T1000 (cell line): ENCODE measurements at regions not wholly inside any gene's neighbourhood (a gene's known extent, or its start where the extent isn't known, plus 50 kb on each side); places are given as distances from the start of the nearest gene placed in this dataset.

Source experiments
- DNase-seq: peaks from one replicate; lab custom pipeline; 2025; ENCODE audit warnings: mixed read lengths; lab: John Stamatoyannopoulos, UW

- no peak for DNase-seq
These were observed 138.4 kb upstream of the SPACA1 start for GRCh38 chr6:87908978-87909811.

DNA sequence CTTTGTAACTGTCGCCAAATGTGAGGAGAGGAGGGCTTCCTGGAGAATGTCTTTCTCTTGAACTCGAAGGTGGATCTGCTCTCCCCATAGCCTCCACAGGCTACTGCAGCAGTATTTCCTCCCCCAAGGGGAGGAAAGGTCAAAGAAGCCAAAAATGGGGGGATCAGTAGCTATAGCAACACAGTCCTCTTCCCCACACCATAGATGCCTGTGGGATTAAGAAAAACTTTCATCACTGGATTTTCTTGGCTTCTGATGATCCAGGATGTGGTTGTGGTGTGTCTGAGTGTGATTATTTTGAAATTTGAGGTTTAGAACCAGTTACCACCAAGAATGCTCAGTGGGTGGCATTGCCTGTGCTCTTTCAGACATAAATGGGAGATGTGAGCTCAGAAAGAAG lies 140.1 kb upstream of the SPACA1 start:
- DNase-seq, result no peak

GRCh38 chr6:87905101-87905641 lies 142.5 kb upstream of the SPACA1 start:
- no peak for DNase-seq

DNA sequence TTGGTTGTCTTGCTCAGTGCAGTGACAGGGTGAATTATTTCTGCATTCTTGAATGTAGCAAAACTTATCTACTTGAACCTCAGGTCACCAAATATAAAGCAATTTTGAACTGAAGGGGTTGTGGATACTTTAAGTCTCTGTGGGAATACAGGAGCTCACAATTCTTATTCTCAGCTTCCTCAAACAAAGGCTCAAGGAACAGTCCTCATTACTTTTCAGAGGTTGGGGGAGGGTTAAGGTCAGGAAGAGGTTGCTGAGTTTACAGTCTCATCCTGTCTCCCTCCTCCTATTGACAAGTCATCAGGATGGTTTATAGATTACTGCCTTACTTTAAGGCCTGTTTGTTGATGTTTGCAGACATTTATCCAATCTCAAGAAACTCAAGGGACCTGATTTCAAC lies 143.6 kb upstream of the SPACA1 start:
- DNase-seq, result no peak

DNA sequence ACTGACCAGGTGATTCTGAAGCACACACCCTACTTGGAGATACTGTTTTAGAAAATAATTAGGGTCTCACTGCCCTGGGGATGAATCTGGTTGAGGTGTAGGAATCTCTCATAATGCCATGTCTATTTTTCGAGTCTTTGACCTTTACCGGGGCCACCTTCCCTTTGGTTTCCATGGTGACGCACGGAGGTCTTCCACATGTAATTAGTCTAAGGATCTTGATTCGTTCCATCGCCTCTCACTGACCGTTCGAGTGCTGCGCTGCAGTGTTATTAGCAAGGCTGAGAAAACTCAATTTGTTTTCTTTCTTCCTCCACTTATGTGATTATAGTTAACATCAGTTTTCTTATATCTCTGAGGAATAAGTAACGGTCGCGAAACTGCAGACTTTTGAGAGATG lies 144.3 kb upstream of the SPACA1 start:
- no peak for DNase-seq

DNA sequence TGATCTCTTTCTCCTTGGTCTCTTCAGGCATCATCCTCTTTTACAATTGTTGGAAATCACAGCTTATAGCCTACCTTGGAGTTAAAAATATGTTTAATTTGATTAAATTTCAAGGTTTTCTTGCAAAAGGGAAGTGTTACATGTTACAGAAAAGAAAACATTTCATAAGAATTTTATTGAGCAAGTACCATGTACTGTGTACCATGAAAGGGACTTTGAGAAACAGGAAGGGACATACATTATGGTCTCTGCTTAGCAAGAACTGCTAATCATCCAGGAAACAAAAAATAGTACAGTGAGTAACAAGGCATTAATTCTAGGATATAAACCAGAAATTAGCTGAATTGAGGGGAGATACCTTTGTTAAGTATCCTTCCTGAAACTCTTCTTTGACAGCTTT lies 145.3 kb upstream of the SPACA1 start:
- no peak for DNase-seq

- no peak for DNase-seq
These were observed 146.0 kb upstream of the SPACA1 start for GRCh38 chr6:87901613-87902012.

- DNase-seq, result no peak
These were observed 147.4 kb upstream of the SPACA1 start for GRCh38 chr6:87900160-87900698.

DNA sequence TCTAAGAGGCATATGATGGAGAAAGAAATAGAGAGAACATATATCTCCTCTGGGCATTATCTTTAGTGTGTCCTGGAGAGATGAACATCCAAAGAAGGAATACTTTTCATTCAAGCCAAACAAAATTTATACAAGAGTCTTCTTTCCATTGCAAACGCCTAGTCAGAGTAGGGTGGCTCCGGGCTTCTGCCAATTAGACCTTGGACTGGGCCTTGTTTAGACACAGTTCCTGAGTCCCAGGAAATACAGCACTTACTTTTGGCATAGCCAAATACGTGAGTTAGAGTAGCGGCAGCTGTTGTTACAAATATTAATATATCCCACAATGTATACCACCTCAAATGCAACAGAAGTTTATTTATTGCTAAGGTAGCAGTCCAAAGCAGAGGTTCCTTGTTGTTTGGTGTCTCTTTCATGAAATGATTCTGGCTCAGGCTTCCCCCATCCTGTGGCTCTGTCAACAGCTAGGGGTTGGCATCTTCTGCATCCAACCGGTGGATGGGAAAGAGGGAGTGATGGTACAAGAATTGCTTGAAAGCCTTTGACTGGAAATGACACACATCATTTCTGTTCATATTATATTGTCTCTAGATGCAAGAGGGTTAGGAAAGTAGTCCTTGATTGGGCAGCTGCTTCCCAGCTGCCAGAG lies 148.0 kb upstream of the SPACA1 start:
- no peak for DNase-seq

GRCh38 chr6:87897663-87898062 lies 150.0 kb upstream of the SPACA1 start:
- DNase-seq, result no peak

GRCh38 chr6:87897013-87897412 lies 150.6 kb upstream of the SPACA1 start:
- DNase-seq, result no peak

- no peak for DNase-seq
These were observed 160.4 kb upstream of the SPACA1 start for GRCh38 chr6:87887266-87887665.

- DNase-seq, result no peak
These were observed 163.4 kb upstream of the SPACA1 start for GRCh38 chr6:87884203-87884602.

DNA sequence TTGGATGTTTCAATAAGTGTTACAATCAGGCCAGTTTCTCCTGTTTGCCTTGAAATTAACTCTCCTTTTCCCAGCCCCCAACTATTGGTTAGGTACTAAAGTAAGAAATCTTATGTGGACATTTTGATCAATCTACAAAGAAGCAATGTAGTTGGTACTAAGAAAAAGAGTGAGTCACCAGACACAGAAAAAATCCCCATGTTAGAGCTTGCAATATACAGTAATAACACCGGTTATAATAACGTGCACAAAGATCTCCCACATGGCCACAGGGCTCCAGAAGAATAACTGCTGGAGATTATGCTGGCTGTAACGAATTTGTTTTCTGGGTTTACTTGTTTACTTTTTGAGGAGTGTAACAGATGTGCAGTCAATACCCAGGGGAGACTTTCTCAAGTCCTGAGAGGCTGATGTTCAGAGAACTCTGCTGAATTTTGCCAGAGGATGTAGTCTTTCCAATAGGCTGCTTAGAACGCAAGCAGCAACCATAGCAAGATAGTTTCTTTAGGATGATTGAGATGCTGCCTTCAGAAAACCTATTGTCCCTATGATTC lies 166.2 kb upstream of the SPACA1 start:
- no peak for DNase-seq

DNA sequence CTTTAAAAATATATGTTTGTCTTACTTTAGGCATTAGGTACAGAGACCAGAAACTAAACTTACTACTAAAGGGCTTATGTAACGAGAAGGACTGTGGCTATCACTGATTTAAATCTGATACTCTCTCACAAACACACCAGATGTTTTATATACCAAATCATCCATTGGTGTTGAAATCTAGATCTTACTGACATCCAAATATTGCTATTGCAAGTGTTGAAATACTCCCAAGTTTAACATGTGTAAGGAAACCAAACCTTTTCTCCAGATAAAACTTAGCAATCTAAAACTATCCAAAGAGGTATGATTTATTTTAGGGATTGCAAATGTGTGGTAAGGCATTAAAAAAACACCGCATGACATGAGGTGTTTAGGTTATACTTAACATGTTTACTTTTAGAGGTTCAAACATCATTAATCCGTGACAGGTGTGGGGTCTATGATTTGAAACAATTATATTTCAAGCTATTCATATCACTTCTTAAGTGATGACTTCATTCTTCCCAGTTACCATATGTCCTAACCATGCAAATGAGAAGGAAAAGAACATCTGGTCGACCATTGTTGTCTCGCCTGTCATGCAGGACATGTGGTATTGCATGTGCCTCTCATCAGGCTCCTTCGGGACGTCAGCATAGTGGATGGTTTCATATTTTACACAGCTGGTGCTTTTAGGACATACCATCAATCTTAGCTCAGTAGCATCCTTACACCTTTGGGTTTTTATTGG lies 168.3 kb upstream of the SPACA1 start:
- no peak for DNase-seq

- no peak for DNase-seq
These were observed 171.9 kb upstream of the SPACA1 start for GRCh38 chr6:87875781-87876180.

DNA sequence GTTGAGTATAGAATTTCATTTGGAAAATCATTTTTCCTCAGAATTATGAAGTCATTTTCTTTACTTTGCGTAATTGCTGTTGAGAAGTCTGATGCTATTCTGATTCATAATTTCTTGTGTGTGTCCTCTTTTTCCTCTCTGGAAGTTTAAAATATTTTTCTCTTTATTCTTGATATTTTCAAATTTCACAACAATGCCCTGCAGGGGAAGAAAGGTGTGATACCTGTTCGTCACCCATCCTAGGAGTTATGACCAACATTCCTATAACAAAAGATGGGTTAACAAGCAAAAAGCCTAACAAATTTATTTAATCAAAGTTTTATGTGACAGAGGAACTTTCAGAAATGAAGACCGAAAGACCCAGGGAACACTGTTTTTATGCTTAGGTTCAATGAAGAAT lies 171.5 kb upstream of the AKIRIN2 start:
- DNase-seq, result no peak

GRCh38 chr6:87870556-87870955 lies 168.5 kb upstream of the AKIRIN2 start:
- no peak for DNase-seq

GRCh38 chr6:87869064-87869905 lies 167.3 kb upstream of the AKIRIN2 start:
- no peak for DNase-seq

DNA sequence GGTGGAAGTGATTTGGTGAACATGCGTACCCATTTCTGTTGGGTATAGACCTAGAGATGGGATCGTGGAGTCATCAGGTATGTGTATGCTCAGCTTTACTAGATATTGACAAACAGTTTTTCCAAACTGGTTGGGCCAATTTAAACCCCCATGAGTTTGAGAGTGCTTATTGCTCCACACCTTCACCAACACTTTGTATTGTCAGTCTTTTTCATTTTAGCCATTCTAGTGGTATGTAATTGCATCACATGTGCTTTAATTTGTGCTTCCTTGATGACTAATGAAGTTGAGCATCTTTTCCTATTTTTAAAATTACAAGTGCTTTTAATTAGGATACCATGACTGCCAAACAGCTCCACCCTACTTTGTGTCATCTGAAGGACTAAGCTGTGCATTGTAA lies 158.9 kb upstream of the AKIRIN2 start:
- no peak for DNase-seq

DNA sequence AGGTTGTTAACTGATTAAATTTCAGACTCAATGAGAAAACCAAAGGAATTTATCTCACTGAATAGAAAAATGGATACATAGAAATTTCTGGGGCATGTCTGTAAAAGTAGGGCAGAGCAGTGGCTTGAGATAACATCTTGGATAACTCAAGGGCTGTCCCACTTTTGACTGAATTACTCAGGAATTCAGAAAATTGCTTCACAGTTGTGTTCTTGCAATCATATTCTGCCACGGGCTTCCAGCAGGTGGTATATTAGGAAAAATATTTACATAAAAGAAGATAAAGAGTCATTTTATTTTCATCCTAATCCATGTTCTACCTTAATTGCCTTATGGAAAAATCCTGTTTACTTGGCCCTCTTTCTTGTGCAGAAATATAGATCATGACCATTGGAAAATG lies 156.4 kb upstream of the AKIRIN2 start:
- no peak for DNase-seq
